ENCODE measurements at regions not wholly inside any gene's neighbourhood (a gene's known extent, or its start where the extent isn't known, plus 50 kb on each side); places are given as distances from the start of the nearest gene placed in this dataset.

DNA sequence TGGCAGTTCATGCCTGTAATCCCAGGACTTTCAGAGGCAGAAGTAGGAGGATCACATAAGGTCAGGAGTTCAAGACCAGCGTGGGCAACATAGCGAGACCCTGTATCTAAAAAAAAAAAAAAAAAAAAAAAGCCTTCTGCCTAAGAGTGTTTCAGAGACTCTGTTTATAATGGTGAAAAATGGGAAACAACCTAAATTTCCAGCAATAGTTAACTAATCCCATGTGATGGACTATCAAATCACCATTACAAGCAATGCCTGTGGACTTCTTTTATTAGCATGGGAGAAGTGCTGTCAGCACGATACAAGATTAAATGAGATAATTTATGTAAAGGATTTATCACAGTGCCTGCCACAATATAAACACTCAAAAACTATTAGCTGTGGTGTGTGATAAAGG lies 67.5 kb upstream of the CUX1 start:
- peaks cover 9% of the 10 kb centered on the region for H3K27me3 ChIP-seq (ENCODE audit: control insufficient read depth, insufficient read depth, low read length)
- no peak overlapping the region for H3K4me2 ChIP-seq (ENCODE audit: extremely low read depth, insufficient read depth, low read length)
- no peak for DNase-seq (ENCODE audit: low read depth in 2 of 2)
- H3K27ac ChIP-seq (ENCODE audit: insufficient read depth, low read length) = no peak overlapping the region
- no peaks in the 10 kb centered on the region for H4K20me1 ChIP-seq (ENCODE audit: control insufficient read depth, extremely low read depth, insufficient read depth, low read length)
- H3K4me1 ChIP-seq (ENCODE audit: control insufficient read depth, extremely low read depth, insufficient read depth, low read length) = no peaks in the 10 kb centered on the region
- no peaks in the 10 kb centered on the region for H3K79me2 ChIP-seq (ENCODE audit: control insufficient read depth, insufficient read depth, low read length)
- TF ChIP-seq EZH2 (IDR thresholded peaks at IDR 0.05; ENCODE audit: low read length, missing control alignments) = no peak
- TF ChIP-seq, protein P1, sequence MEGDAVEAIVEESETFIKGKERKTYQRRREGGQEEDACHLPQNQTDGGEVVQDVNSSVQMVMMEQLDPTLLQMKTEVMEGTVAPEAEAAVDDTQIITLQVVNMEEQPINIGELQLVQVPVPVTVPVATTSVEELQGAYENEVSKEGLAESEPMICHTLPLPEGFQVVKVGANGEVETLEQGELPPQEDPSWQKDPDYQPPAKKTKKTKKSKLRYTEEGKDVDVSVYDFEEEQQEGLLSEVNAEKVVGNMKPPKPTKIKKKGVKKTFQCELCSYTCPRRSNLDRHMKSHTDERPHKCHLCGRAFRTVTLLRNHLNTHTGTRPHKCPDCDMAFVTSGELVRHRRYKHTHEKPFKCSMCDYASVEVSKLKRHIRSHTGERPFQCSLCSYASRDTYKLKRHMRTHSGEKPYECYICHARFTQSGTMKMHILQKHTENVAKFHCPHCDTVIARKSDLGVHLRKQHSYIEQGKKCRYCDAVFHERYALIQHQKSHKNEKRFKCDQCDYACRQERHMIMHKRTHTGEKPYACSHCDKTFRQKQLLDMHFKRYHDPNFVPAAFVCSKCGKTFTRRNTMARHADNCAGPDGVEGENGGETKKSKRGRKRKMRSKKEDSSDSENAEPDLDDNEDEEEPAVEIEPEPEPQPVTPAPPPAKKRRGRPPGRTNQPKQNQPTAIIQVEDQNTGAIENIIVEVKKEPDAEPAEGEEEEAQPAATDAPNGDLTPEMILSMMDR (conservative IDR thresholded peaks at IDR 0.05 in 1 of 2, IDR thresholded peaks at IDR 0.05 in 1 of 2; ENCODE audit: low read depth in 1 of 2, low read length in 2 of 2) = no peak
- no peak overlapping the region for H3K4me3 ChIP-seq (replicated peaks in 1 of 4; ENCODE audit: control extremely low read depth in 1 of 4, insufficient read depth in 1 of 4, low read depth in 3 of 4, low read length in 4 of 4)
- no peak overlapping the region for H2AFZ ChIP-seq (ENCODE audit: low read length)
- H3K9me3 ChIP-seq (ENCODE audit: control insufficient read depth, insufficient read depth, low read depth, low read length) = no peaks in the 10 kb centered on the region
- no peaks in the 10 kb centered on the region for H3K36me3 ChIP-seq (ENCODE audit: control insufficient read depth, insufficient read depth, low read length)
- H3K9ac ChIP-seq (ENCODE audit: insufficient read depth, low read length) = no peak overlapping the region

GRCh38 chr7:101753316-101753715 lies 64.1 kb upstream of the CUX1 start:
- no peaks in the 10 kb centered on the region for H3K79me2 ChIP-seq (ENCODE audit: control insufficient read depth, insufficient read depth, low read length)
- H3K4me3 ChIP-seq (replicated peaks in 1 of 4; ENCODE audit: control extremely low read depth in 1 of 4, insufficient read depth in 1 of 4, low read depth in 3 of 4, low read length in 4 of 4) = no peak overlapping the region
- no peak overlapping the region for H3K9ac ChIP-seq (ENCODE audit: insufficient read depth, low read length)
- H3K27ac ChIP-seq (ENCODE audit: insufficient read depth, low read length) = no peak overlapping the region
- TF ChIP-seq EZH2 (IDR thresholded peaks at IDR 0.05; ENCODE audit: low read length, missing control alignments) = no peak
- no peak overlapping the region for H2AFZ ChIP-seq (ENCODE audit: low read length)
- no peaks in the 10 kb centered on the region for H3K27me3 ChIP-seq (ENCODE audit: control insufficient read depth, insufficient read depth, low read length)
- H4K20me1 ChIP-seq (ENCODE audit: control insufficient read depth, extremely low read depth, insufficient read depth, low read length) = no peaks in the 10 kb centered on the region
- H3K36me3 ChIP-seq (ENCODE audit: control insufficient read depth, insufficient read depth, low read length) = no peaks in the 10 kb centered on the region
- H3K4me2 ChIP-seq (ENCODE audit: extremely low read depth, insufficient read depth, low read length) = no peak overlapping the region
- no peaks in the 10 kb centered on the region for H3K9me3 ChIP-seq (ENCODE audit: control insufficient read depth, insufficient read depth, low read depth, low read length)
- H3K4me1 ChIP-seq (ENCODE audit: control insufficient read depth, extremely low read depth, insufficient read depth, low read length) = no peaks in the 10 kb centered on the region
- no peak for DNase-seq (ENCODE audit: low read depth in 2 of 2)

- Histone ChIP-seq H3K36me3 (ENCODE audit: control insufficient read depth, insufficient read depth, low read length) (no peaks in the 10 kb centered on the region), H3K4me1 (ENCODE audit: control insufficient read depth, extremely low read depth, insufficient read depth, low read length) (no peaks in the 10 kb centered on the region), H3K27me3 (ENCODE audit: control insufficient read depth, insufficient read depth, low read length) (no peaks in the 10 kb centered on the region), H3K4me3 (replicated peaks in 1 of 4; ENCODE audit: control extremely low read depth in 1 of 4, insufficient read depth in 1 of 4, low read depth in 3 of 4, low read length in 4 of 4) (peak overlapping the region; percentile 40 to 88 (median 52)), H3K79me2 (ENCODE audit: control insufficient read depth, insufficient read depth, low read length) (no peaks in the 10 kb centered on the region), H3K9ac (ENCODE audit: insufficient read depth, low read length) (no peak overlapping the region), H3K27ac (ENCODE audit: insufficient read depth, low read length) (no peak overlapping the region), H2AFZ (ENCODE audit: low read length) (peak overlapping the region; percentile 39), H3K4me2 (ENCODE audit: extremely low read depth, insufficient read depth, low read length) (peak overlapping the region; percentile 20), H3K9me3 (ENCODE audit: control insufficient read depth, insufficient read depth, low read depth, low read length) (no peaks in the 10 kb centered on the region), H4K20me1 (ENCODE audit: control insufficient read depth, extremely low read depth, insufficient read depth, low read length) (no peaks in the 10 kb centered on the region)
- DNase-seq (ENCODE audit: low read depth in 2 of 2) = peak; percentile 54 to 66
- TF ChIP-seq, protein P1 (conservative IDR thresholded peaks at IDR 0.05 in 1 of 2, IDR thresholded peaks at IDR 0.05 in 1 of 2; ENCODE audit: low read depth in 1 of 2, low read length in 2 of 2) = no peak
These were observed 62.8 kb upstream of the CUX1 start for GRCh38 chr7:101754424-101755159.
